NCI-H187 treated with DMSO at 0.1 percent for 48 hours (cell line): ENCODE measurements at regions not wholly inside any gene's neighbourhood (a gene's known extent, or its start where the extent isn't known, plus 50 kb on each side); places are given as distances from the start of the nearest gene placed in this dataset.

Experiments used
- DNase-seq: peaks from one replicate; lab custom pipeline; 2025; lab: John Stamatoyannopoulos, UW

DNA sequence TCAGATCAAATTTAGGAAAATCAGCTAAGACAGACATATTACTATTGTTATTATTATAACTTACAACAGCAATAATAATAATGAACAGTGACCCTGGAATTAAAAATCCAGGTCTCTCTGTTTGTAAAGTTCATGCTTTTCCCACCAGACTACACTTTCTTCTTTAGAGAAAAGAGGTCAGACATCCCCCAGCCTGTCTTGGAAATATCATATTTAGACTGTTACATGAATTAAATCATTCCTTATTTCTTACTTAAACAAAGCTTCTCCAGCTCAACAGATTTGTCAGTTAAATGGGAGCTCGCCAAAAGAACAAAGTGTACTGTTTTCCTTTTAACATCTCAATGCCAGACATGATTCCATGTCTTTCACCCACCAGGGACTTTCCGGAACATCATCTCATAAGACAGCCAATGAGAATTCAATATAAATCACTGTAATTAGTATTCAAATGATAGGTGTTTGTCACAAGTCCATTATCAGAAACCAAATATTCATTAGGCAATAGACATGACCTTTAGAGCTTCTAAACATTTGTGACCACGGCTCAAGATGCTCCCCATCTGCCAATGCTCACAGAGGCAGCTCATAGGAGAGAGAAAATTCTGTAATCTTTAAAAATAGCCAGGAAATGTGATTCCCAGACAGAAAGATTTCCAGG, 351.9 kb downstream of the ENC1 start:
- no peak for DNase-seq

GRCh38 chr5:74288038-74288437, 352.5 kb downstream of the ENC1 start:
- DNase-seq: no peak

- no peak for DNase-seq
Measured at GRCh38 chr5:74286734-74287695, 353.5 kb downstream of the ENC1 start.

DNA sequence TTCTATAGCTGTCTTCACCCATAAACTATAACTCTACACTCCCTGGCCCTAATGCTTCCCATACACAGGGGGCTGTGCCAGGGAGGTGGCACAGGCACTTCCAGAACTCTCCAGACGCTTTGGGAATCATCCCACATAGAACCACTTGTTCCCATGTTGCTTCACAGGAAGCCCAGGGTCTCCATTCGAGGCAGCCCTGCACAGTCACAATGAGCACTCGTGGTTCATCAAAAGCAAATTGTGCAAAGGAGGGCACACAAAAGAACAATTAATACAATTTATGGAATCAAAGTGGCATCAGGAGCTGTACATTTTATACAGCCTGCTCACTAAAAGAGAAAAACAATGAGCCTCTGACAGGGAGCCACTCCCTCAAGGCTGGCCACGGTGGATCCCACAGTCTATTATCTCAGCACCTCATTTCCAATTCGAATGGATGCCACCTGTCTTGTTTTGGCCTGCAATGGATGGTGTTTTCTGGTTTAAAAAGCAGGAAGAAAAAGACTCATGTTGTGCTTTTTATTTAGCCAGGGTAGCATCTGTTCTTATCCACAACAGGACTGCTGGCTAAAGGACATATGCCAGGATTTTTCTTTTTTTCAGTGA, 354.8 kb downstream of the ENC1 start:
- DNase-seq: no peak

DNA sequence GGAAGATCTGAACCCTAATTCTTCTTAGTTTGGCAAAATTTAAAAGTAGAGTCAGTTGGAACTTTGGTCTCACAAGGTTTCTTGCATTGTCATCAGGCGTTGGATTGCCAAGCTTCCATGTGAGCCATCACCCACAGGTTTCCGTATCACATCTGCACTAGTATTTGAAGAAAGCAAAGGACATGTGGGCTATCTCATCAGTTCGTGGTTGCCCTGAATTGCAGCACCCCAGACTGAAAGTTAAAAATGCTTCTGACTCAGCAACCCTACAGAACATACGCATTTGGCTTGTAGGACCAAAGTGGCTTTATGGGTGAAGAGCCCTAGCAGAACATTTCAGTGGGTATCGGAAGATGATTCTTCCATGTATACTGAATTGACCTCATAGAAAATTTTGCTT, 358.0 kb downstream of the ENC1 start:
- DNase-seq: no peak

DNA sequence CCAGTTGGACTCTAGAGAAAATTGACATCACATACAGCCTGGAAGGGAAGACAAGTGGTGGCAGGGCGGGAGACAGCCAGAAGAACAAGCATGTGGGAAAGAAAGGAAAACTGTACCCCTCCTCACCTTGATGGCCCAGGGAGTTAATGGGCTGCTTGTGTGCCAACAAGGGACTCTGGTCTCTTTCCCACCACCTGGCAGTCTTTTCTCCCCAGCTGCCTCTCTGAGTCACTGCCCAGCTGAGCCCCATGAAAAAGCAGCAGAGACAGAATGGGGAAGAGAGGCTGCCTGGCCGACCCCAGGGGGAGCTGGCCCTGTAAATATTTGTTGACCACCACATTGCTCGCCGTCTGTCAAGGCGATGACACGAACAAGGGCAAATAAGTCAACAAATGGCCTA, 359.4 kb downstream of the ENC1 start:
- DNase-seq: no peak

- no peak for DNase-seq
Measured at GRCh38 chr5:74280306-74280705, 360.2 kb downstream of the ENC1 start.

DNA sequence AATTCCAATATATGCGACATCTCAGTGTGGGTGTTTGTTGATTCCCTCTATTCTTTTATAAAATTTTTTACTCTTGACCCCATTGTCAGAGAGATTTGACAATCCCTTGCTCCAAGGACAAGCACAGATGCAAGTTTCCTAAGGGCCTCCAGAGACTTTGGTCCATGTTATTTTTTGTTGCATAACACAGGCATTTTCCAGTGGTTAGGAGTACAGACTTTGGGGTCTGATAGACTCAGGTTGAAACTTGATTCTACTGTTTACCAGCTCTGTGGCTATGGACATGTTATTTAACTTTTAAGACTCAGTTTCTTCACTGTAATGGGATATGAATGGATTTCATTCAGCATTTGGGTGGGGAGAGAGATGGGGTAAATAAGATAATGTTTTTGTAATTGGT, 361.3 kb downstream of the ENC1 start:
- DNase-seq: no peak

- no peak for DNase-seq
Measured at GRCh38 chr5:74277418-74277817, 363.1 kb downstream of the ENC1 start.

GRCh38 chr5:74275171-74275992, 365.1 kb downstream of the ENC1 start:
- DNase-seq: no peak

- no peak for DNase-seq
Measured at GRCh38 chr5:74274326-74274725, 366.2 kb downstream of the ENC1 start.

DNA sequence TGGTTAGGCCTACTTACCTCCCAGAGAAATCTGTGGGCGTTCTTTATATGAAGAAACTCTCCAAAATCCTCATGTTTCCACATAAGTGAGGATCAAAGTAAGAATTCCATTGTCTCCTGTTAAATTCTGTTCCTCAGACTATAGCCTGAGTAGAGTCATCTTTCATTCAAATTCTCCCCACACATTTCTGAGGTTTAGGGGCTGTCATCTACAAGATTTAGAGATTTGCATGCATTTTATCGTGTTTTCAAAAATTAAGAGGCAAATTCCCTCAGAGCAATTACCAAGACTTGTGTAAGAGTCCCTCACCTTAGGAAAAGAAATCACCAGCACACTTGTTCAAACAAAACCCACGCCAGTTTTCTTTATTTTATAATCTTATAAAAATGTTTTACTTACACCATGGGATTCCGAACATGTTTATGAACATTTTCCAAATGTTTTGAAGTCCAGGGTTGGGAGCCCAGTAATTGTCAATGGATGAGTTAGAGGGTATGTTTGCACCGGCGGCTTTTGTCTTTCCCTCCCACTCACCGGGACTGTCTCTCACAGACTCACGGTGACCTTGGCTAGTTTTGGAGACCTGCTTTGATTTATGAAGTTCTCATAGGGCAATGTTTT, 367.6 kb downstream of the ENC1 start:
- DNase-seq: no peak

- no peak for DNase-seq
Measured at GRCh38 chr5:74272024-74272775, 368.3 kb downstream of the ENC1 start.

DNA sequence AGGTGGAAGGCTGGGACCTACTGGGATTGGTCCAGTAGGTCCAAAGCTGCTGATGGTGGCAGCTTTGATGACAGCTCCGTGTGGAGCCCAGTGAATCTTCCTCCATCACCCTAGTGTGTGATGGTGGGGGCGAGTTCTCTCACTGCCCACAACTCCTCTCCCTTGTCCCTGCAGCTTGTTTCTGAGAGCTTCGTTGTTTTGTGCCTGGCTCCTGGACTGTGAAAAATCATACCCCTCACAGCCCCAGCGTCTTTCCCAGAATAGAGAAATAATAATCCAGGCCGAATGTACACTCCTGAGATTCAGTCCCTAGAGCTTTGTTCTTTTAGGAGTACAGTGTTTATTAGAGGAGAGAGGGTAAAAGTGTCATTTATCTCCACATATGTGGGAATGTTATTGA, 372.2 kb downstream of the ENC1 start:
- DNase-seq: no peak

DNA sequence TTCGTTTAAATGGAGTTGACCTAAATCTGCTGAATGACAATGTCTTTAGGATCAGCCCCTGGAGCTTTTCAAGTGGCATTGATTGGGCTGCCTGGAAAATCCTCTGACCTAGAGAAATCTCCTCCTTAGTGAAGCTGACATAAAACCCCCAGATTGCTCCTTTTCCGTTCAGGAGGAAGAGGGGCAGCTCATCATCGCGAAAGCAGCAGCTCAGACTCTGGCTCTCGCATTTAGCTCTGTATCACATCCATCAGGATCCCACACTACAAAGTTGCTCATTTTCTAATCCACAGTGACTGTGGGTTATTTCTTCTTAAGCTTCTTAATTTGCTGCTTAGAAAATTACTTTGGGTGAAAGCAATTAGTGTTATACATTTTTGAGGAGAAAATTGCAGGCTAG, 373.7 kb downstream of the ENC1 start:
- DNase-seq: no peak

DNA sequence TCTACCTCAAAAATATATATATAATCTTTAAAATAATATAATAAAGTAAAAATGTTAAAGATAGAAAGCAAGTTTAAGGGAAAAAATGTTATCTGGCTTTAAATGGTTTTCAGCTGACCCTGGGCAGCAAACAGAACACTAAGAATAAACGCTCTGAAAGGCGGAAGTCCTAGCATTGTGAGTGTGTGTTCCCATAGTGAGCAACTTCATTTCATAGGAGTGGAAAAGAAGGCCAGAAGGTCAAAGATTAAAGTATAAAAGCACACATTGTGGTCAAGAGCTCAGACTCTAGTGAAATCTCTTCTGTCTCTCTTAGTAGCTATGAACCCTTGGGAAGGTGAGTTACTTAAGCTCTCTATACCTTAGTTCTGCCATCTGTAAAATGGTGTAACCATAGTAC, 374.4 kb downstream of the ENC1 start:
- DNase-seq: no peak

GRCh38 chr5:74262544-74263207, 377.9 kb downstream of the ENC1 start:
- DNase-seq: no peak

GRCh38 chr5:74261866-74262265, 378.7 kb downstream of the ENC1 start:
- DNase-seq: no peak

GRCh38 chr5:74261421-74261820, 379.1 kb downstream of the ENC1 start:
- no peak for DNase-seq

DNA sequence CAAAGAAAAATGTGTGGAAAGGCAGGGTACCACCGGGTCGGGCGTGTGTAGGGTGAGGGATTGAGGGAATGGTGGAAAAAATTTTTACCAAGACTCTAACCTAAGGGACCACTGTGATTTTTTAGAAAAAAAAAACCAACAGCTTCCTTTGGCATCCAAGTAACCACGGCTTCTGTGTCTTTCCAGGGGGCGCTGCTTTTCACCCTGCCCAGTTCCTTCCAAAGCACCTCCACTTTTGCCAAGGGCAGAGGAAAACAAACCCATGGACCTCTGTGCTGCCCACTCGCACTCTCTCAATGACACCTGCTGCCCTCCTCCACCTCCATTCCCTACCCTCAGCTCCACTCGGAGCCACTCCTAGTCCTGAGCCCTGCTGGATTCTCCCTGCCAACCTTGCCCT, 381.0 kb downstream of the ENC1 start:
- DNase-seq: no peak

GRCh38 chr5:74258314-74258665, 382.2 kb downstream of the ENC1 start:
- DNase-seq: no peak
